ENCODE measurements at regions not wholly inside any gene's neighbourhood (a gene's known extent, or its start where the extent isn't known, plus 50 kb on each side); places are given as distances from the start of the nearest gene placed in this dataset.
"Not testable (repeated sequence)": the region's sequence is repeated elsewhere in the genome, so short reads cannot be mapped to it uniquely, and the experiment has no call there.

GRCh38 chr12:131224226-131225065 lies 270.7 kb downstream of the ADGRD1 start:
- TF ChIP-seq SPI1, POLR2AphosphoS5, POLR2A, TAF1, POU2F2 (IDR thresholded peaks at IDR 0.05; ENCODE audit: low read depth, low read length): not testable (repeated sequence)

Measured in GM12891 (cell line).